Suprapubic skin (tissue), 4 donors: ENCODE measurements at regions not wholly inside any gene's neighbourhood (a gene's known extent, or its start where the extent isn't known, plus 50 kb on each side); places are given as distances from the start of the nearest gene placed in this dataset.

Source experiments
- CTCF ChIP-seq, 2 donors: fragments of 200-600 bp in 1 of 2; fragments of 450-650 bp in 1 of 2; sonication (generic) in 1 of 2; IDR thresholded peaks; one replicate each; pipeline ENCODE4 v1.5.1; 2016 to 2019; ENCODE audit warnings: antibody characterized with exemption in 2 of 2, mild to moderate bottlenecking in 1 of 2, moderate library complexity in 1 of 2
- POLR2A ChIP-seq, 2 donors: fragments of 450-650 bp; IDR thresholded peaks; one replicate each; pipeline ENCODE4 v1.6.1; 2017; ENCODE audit warnings: antibody characterized with exemption in 2 of 2, mild to moderate bottlenecking in 2 of 2, moderate library complexity in 2 of 2
- POLR2AphosphoS5 ChIP-seq, 3 donors: sonication (generic); formaldehyde crosslinking; IDR thresholded peaks; one replicate each; pipeline ENCODE4 v1.6.1; 2017; ENCODE audit warnings: antibody characterized with exemption in 3 of 3

DNA sequence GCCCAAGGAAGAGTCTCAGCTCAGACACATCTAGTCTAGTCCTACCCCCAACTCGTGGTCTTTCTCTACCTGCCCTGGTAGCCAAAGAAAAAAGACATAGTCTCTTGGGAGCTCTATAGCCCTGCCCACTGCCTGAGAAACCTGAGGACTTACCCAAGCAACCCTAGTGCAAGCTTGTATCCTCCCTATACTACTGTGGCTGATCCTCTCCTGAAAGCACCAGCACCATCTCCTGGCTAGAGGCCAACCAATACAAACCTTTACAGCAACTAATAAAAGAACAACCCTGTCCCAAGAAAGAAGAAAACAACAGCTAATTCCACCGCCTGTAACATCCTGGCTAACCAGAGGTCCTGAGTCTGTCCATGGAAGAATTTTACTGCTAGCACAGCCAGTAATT lies 532.4 kb downstream of the SLITRK6 start:
- TF ChIP-seq POLR2A (IDR thresholded peaks at IDR 0.05) (no peak), POLR2AphosphoS5 (IDR thresholded peaks at IDR 0.05) (no peak), CTCF (IDR thresholded peaks at IDR 0.05) (no peak)
